GM06990 (cell line): ENCODE measurements at regions not wholly inside any gene's neighbourhood (a gene's known extent, or its start where the extent isn't known, plus 50 kb on each side); places are given as distances from the start of the nearest gene placed in this dataset.

Source experiments
- DNase-seq: peaks from one replicate; pipeline ENCODE4 v3.0.0-alpha.2; 2011; ENCODE audit not compliant: insufficient read length; ENCODE audit errors: extremely low read depth
- H3K27me3 ChIP-seq: replicated peaks from 2 replicates; pipeline ENCODE4 v1.6.0; 2011; ENCODE audit warnings: low read length; ENCODE audit not compliant: control insufficient read depth, insufficient read depth
- H3K36me3 ChIP-seq: 2 replicates; pipeline ENCODE4 v1.5.1; 2011; ENCODE audit warnings: low read length; ENCODE audit not compliant: control insufficient read depth, insufficient read depth
- H3K4me3 ChIP-seq: replicated peaks from 2 replicates; pipeline ENCODE4 v1.5.1; 2011; ENCODE audit warnings: low read depth, mild to moderate bottlenecking, control low read depth, low read length
- TF ChIP-seq, protein P1 (sequence below): IDR thresholded peaks from 2 replicates; pipeline ENCODE4 v1.5.1; 2011; ENCODE audit warnings: low read length, control low read depth, mild to moderate bottlenecking, inconsistent platforms; ENCODE audit not compliant: insufficient read depth, poor library complexity, severe bottlenecking

DNA sequence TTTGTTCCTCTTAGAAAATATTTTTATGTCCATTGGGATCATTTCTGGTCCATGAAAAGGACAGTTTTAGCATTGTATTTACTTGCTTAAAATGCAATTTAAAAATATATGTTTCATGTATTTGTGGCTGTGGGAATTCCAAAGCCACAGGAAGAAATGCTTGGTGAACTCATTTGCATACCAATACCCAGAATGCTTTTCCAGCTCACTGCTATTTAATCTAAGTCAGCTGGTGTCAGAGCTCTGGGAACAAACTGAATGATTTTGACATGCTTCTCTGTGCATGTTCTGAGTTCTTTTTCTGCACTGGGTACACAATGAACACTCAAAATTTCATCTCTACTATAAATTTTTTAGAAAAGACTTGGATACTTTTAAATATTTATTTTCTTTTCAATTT, 482.8 kb upstream of the ARRDC3 start:
- Histone ChIP-seq H3K36me3 (no peaks in the 10 kb centered on the region), H3K4me3 (no peak overlapping the region), H3K27me3 (no peaks in the 10 kb centered on the region)
- no peak for DNase-seq
- TF ChIP-seq, protein P1, sequence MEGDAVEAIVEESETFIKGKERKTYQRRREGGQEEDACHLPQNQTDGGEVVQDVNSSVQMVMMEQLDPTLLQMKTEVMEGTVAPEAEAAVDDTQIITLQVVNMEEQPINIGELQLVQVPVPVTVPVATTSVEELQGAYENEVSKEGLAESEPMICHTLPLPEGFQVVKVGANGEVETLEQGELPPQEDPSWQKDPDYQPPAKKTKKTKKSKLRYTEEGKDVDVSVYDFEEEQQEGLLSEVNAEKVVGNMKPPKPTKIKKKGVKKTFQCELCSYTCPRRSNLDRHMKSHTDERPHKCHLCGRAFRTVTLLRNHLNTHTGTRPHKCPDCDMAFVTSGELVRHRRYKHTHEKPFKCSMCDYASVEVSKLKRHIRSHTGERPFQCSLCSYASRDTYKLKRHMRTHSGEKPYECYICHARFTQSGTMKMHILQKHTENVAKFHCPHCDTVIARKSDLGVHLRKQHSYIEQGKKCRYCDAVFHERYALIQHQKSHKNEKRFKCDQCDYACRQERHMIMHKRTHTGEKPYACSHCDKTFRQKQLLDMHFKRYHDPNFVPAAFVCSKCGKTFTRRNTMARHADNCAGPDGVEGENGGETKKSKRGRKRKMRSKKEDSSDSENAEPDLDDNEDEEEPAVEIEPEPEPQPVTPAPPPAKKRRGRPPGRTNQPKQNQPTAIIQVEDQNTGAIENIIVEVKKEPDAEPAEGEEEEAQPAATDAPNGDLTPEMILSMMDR = no peak

DNA sequence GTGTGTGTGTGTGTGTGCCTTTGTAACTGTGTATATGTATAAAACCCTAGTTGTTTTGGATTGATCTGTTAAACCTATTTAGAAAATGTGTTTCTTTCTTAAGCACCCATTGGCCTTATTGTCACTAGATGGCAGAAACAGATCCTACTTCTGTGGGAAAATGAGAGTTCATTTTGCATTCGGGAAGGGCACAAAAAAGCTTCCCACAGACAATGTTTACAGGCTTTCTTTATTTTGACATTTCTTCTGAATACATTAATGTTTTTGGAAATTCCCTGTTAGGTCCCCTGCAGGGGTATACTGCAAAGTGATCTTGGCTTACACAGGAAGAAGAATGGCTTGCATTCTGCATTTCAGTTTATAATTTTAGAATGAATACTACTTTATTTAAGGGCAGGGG, 481.8 kb upstream of the ARRDC3 start:
- no peaks in the 10 kb centered on the region for H3K27me3 ChIP-seq
- no peak for DNase-seq
- TF ChIP-seq, protein P1 = no peak
- H3K4me3 ChIP-seq = no peak overlapping the region
- no peaks in the 10 kb centered on the region for H3K36me3 ChIP-seq

DNA sequence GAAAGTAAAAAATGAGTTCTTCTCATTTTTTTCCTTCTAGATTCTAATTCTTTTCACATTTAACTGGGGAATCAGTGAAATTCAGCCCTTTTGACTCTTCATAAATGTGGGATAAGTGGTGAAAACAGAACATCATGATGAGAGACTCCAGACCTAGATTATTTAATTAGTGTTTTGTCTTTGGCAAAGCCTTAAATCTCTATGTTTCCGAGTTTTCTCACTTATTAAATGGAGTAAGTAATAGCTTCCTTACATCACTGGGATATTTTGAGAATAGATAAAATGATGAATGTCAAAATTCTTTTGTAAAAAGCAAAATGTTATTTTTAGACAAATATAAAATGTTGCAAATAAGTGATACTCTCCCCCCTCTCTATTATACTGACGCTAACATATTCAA, 468.6 kb upstream of the ARRDC3 start:
- DNase-seq = no peak
- Histone ChIP-seq H3K4me3 (no peak overlapping the region), H3K36me3 (no peaks in the 10 kb centered on the region), H3K27me3 (no peaks in the 10 kb centered on the region)
- TF ChIP-seq, protein P1 = no peak

DNA sequence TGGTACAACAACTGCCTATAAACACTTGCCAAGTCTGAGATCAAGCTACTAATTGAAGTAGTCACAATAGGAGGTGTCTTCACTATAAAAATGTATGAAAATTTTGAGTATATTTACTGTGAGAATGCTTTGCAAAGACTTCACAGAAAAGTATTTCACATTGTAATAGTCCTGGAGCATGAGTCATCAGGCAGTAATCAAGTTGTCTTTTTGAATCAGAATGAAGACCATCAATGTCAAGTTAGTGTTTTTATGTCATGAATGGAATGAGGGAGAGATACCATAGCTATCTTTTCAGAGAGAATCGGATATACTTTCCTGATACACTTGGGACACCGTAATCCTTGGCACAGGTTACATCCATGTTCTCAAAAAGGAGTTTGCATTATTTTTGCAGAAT, 466.9 kb upstream of the ARRDC3 start:
- no peak for DNase-seq
- TF ChIP-seq, protein P1 = no peak
- H3K4me3 ChIP-seq = no peak overlapping the region
- H3K27me3 ChIP-seq = no peaks in the 10 kb centered on the region
- H3K36me3 ChIP-seq = no peaks in the 10 kb centered on the region

DNA sequence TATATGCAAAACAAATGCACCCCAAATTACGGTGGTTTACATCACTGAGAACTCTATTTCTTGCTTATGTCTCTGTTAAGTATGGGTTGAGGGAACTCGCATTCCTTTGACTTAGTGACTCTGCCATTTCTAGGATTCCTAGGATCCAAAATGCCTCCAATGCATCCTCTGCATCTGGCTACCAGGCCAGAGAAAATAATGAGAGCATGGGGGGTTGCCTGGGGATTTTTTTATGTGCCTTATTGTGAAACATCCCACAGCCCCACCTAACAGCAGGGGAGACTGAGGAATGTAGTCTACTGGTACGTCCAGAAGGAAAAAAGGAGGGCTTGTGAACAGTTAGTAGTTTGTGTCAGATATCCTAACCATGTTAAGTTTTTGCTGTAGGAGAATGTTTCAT, 466.0 kb upstream of the ARRDC3 start:
- Histone ChIP-seq H3K4me3 (no peak overlapping the region), H3K27me3 (no peaks in the 10 kb centered on the region), H3K36me3 (no peaks in the 10 kb centered on the region)
- no peak for DNase-seq
- TF ChIP-seq, protein P1 = no peak

DNA sequence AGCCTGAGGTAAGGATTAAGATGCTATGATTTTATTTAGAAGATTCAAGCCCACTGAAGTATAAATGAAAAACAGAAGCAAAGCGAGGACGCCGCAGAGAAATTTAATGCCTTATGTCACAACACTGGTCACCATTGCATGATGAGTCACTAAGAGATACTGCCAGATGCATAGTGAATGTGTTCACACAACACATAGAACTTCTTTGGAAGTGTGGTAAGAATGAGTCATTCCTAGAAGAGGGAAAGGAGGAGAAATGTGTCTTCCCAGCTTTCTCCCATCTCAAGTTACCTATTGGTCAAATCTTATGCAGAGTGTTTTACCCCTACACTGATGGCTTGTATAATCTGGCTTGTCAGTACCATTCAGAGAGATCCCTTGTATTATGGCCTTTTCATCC, 465.3 kb upstream of the ARRDC3 start:
- no peaks in the 10 kb centered on the region for H3K36me3 ChIP-seq
- H3K27me3 ChIP-seq = no peaks in the 10 kb centered on the region
- DNase-seq = no peak
- TF ChIP-seq, protein P1 = no peak
- no peak overlapping the region for H3K4me3 ChIP-seq
